K562 (cell line): ENCODE measurements at regions not wholly inside any gene's neighbourhood (a gene's known extent, or its start where the extent isn't known, plus 50 kb on each side); places are given as distances from the start of the nearest gene placed in this dataset.
A peak's percentile ranks its signal among the peaks of the same experiment; 100 is the strongest.

Source experiments
- ATF1 ChIP-seq, 2 experiments: fragments of 450-650 bp in 1 of 2; IDR thresholded peaks; 2 replicates each; pipeline ENCODE4 v1.6.1; 2016; ENCODE audit warnings: missing compliant biosample characterization in 1 of 2, missing genetic modification characterization in 1 of 2
- ELF4 ChIP-seq: fragments of 450-650 bp; formaldehyde crosslinking; IDR thresholded peaks from 2 replicates; pipeline ENCODE4 v1.4.0; 2022; ENCODE audit warnings: missing genetic modification characterization
- FOXP1 ChIP-seq: sonication (generic); formaldehyde crosslinking; IDR thresholded peaks from 2 replicates; pipeline ENCODE4 v1.8.0; 2022; ENCODE audit warnings: mild to moderate bottlenecking, missing genetic modification reagents
- MAZ ChIP-seq, 2 experiments: fragments of 450-650 bp in 1 of 2; sonication (generic) in 1 of 2; formaldehyde crosslinking; IDR thresholded peaks in 1 of 2; conservative IDR thresholded peaks in 1 of 2; 2 replicates each; pipeline versions ENCODE4 v1.4.0 to v1.5.0; 2020; ENCODE audit warnings: mild to moderate bottlenecking in 1 of 2, missing genetic modification reagents in 1 of 2
- RAD21 ChIP-seq, 2 experiments: fragments of 250-450 bp in 1 of 2; fragments of 450-650 bp in 1 of 2; sonication (Bioruptor Pico) in 1 of 2; formaldehyde crosslinking in 1 of 2; IDR thresholded peaks in 1 of 2; conservative IDR thresholded peaks in 1 of 2; 2 replicates each; pipeline versions ENCODE4 v1.4.0 to v1.8.0; 2020 to 2022; ENCODE audit warnings: mild to moderate bottlenecking in 2 of 2, moderate library complexity in 1 of 2
- RBM39 ChIP-seq: fragments of 200-400 bp; formaldehyde crosslinking; optimal IDR thresholded peaks from 2 replicates; pipeline ENCODE3; 2018; ENCODE audit warnings: low read depth, low read length
- SRF ChIP-seq, 2 experiments: fragments of 250-450, 450-650 bp in 1 of 2; sonication (Bioruptor Pico) in 1 of 2; sonication (generic) in 1 of 2; formaldehyde crosslinking; IDR thresholded peaks; 2 replicates each; pipeline versions ENCODE4 v1.5.0 to v1.5.1; 2020 to 2022; ENCODE audit warnings: mild to moderate bottlenecking in 1 of 2, missing genetic modification reagents in 1 of 2
- TAL1 ChIP-seq: fragments of 450-650 bp; IDR thresholded peaks from 2 replicates; pipeline ENCODE4 v1.6.1; 2016; ENCODE audit warnings: mild to moderate bottlenecking
- ZNF197 ChIP-seq: fragments of 200-800 bp; sonication (Bioruptor generic); IDR thresholded peaks from 2 replicates; pipeline ENCODE4 v1.6.1; 2016; ENCODE audit warnings: low read depth, missing genetic modification characterization, missing compliant biosample characterization
- TF ChIP-seq, protein P1 (sequence below): fragments of 450-650 bp; IDR thresholded peaks from 2 replicates; pipeline ENCODE4 v1.6.1; 2016; ENCODE audit warnings: low read depth, mild to moderate bottlenecking, moderate library complexity
- TF ChIP-seq, protein P2 (sequence below): fragments of 450-650 bp; IDR thresholded peaks from 2 replicates; pipeline ENCODE4 v1.6.1; 2016; ENCODE audit warnings: low read depth
- TF ChIP-seq, protein P3 (sequence below), 2 experiments: IDR thresholded peaks; 2 replicates each; pipeline ENCODE4 v1.6.1; 2011; ENCODE audit warnings: borderline replicate concordance in 1 of 2, control low read depth in 1 of 2, low read depth in 1 of 2, low read length in 1 of 2, mild to moderate bottlenecking in 1 of 2, mixed read lengths in 1 of 2, moderate library complexity in 1 of 2; ENCODE audit not compliant: insufficient read depth in 1 of 2, insufficient read length in 1 of 2, poor library complexity in 1 of 2, severe bottlenecking in 1 of 2; ENCODE audit errors: extremely low read depth in 1 of 2

DNA sequence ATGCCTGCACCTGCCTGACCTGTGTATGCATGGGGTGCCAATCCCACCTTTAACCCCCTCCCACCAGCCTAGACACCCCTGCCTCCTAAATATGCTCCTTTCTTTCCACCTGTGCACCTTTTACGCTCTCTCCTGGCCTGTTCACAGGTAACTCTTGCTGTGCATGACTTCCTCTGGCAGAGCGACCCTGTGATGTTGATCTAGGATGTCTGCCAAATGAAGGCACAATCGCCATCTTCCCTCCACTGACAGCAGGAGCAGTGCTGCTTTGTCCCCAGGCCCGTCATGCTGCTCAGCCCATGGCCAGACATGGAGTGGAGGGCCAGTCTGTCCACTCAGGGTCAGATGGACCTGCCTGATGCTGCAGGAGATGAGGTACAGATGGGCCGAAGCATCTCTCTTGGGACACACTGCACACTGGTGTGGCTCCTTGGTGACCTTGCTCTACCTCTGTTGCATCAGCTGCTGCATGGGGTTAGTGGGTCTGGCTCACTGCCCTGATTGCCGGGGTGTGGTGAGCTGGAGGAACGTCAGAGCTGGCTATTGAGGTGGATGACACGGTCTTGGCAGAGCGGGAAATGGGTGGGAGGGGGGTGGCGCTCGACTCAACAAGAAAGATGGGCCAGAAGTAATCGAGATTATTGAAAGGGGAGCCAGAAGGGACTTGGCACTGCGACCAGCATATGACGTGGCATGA is 101.7 kb upstream of the PITX1 start (continued):
- TF ChIP-seq, protein P1, sequence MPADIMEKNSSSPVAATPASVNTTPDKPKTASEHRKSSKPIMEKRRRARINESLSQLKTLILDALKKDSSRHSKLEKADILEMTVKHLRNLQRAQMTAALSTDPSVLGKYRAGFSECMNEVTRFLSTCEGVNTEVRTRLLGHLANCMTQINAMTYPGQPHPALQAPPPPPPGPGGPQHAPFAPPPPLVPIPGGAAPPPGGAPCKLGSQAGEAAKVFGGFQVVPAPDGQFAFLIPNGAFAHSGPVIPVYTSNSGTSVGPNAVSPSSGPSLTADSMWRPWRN, result peak; percentile 79
- TF ChIP-seq RAD21 (CRISPR knock-in tag; conservative IDR thresholded peaks at IDR 0.05 in 1 of 2, IDR thresholded peaks at IDR 0.05 in 1 of 2) (peak in 1 of 2 experiments; percentile 25; a peak in 1 of 4 replicates), RBM39 (no peak), SRF (CRISPR knock-in tag; IDR thresholded peaks at IDR 0.05) (no peak), MAZ (CRISPR knock-in tag; conservative IDR thresholded peaks at IDR 0.05 in 1 of 2, IDR thresholded peaks at IDR 0.05 in 1 of 2) (0 out of 4 replicates have a peak, but pooled peaks of 1 of the 2 experiments have one; percentile 2), ZNF197 (no peak), FOXP1 (CRISPR knock-in tag) (0 out of 2 replicates have a peak, but pooled peaks have one; percentile 64), ELF4 (CRISPR knock-in tag) (no peak), TAL1 (peak; percentile 41; the same call in 1 of the 2 replicates), ATF1 (CRISPR knock-in tag; IDR thresholded peaks at IDR 0.05) (no peak), ATF1 (tag; IDR thresholded peaks at IDR 0.05) (peak; percentile 67)
- TF ChIP-seq, protein P2, sequence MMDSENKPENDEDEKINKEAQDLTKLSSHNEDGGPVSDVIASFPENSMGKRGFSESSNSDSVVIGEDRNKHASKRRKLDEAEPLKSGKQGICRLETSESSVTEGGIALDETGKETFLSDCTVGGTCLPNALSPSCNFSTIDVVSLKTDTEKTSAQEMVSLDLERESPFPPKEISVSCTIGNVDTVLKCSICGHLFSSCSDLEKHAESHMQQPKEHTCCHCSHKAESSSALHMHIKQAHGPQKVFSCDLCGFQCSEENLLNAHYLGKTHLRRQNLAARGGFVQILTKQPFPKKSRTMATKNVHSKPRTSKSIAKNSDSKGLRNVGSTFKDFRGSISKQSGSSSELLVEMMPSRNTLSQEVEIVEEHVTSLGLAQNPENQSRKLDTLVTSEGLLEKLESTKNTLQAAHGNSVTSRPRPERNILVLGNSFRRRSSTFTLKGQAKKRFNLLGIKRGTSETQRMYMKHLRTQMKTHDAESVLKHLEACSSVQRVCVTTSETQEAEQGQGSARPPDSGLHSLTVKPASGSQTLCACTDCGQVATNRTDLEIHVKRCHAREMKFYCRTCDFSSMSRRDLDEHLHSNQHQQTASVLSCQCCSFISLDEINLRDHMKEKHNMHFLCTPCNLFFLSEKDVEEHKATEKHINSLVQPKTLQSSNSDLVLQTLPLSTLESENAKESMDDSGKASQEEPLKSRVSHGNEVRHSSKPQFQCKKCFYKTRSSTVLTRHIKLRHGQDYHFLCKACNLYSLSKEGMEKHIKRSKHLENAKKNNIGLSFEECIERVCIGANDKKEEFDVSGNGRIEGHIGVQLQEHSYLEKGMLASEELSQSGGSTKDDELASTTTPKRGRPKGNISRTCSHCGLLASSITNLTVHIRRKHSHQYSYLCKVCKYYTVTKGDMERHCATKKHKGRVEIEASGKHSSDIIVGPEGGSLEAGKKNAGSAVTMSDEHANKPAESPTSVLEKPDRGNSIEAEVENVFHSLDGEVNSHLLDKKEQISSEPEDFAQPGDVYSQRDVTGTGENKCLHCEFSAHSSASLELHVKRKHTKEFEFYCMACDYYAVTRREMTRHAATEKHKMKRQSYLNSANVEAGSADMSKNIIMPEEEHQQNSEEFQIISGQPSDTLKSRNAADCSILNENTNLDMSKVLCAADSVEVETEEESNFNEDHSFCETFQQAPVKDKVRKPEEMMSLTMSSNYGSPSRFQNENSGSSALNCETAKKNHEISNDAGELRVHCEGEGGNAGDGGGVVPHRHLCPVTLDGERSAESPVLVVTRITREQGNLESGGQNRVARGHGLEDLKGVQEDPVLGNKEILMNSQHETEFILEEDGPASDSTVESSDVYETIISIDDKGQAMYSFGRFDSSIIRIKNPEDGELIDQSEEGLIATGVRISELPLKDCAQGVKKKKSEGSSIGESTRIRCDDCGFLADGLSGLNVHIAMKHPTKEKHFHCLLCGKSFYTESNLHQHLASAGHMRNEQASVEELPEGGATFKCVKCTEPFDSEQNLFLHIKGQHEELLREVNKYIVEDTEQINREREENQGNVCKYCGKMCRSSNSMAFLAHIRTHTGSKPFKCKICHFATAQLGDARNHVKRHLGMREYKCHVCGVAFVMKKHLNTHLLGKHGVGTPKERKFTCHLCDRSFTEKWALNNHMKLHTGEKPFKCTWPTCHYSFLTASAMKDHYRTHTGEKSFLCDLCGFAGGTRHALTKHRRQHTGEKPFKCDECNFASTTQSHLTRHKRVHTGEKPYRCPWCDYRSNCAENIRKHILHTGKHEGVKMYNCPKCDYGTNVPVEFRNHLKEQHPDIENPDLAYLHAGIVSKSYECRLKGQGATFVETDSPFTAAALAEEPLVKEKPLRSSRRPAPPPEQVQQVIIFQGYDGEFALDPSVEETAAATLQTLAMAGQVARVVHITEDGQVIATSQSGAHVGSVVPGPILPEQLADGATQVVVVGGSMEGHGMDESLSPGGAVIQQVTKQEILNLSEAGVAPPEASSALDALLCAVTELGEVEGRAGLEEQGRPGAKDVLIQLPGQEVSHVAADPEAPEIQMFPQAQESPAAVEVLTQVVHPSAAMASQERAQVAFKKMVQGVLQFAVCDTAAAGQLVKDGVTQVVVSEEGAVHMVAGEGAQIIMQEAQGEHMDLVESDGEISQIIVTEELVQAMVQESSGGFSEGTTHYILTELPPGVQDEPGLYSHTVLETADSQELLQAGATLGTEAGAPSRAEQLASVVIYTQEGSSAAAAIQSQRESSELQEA, result no peak
- TF ChIP-seq, protein P3, sequence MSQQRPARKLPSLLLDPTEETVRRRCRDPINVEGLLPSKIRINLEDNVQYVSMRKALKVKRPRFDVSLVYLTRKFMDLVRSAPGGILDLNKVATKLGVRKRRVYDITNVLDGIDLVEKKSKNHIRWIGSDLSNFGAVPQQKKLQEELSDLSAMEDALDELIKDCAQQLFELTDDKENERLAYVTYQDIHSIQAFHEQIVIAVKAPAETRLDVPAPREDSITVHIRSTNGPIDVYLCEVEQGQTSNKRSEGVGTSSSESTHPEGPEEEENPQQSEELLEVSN (IDR thresholded peaks at IDR 0.05; ENCODE audit: borderline replicate concordance in 1 of 2, extremely low read depth in 1 of 2, insufficient read depth in 1 of 2, insufficient read length in 1 of 2, low read depth in 1 of 2, low read length in 1 of 2, poor library complexity in 1 of 2, severe bottlenecking in 1 of 2), result peak in 1 of 2 experiments; percentile 62
